ENCODE measurements at regions not wholly inside any gene's neighbourhood (a gene's known extent, or its start where the extent isn't known, plus 50 kb on each side); places are given as distances from the start of the nearest gene placed in this dataset.

DNA sequence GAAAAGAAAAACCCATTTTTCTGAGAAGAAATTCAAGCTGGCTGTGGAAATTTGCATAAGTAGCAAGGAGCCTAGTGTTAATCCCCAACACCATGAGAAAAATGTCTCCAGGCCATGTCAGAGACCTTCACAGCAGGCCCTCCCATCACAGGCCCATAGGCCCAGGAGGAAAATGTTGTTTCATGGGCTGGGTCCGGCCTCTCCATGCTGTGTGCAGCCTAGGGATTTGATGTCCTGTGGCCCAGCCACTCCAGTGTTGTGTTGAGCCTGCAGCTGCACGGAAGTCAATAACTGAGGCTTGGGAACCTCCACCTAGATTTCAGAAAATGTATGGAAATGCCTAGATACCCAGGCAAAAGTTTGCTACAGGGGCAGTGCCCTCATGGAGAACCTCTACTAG lies 432.2 kb downstream of the IPO8 start:
- TF ChIP-seq CTCF (conservative IDR thresholded peaks at IDR 0.05; ENCODE audit: low read depth, low read length) (no peak), MAFK (IDR thresholded peaks at IDR 0.05; ENCODE audit: low read depth, low read length) (no peak), USF2 (IDR thresholded peaks at IDR 0.05; ENCODE audit: low read depth, low read length) (no peak), MAZ (IDR thresholded peaks at IDR 0.05; ENCODE audit: borderline replicate concordance, low read depth, low read length) (no peak)
- TF ChIP-seq, protein P1, sequence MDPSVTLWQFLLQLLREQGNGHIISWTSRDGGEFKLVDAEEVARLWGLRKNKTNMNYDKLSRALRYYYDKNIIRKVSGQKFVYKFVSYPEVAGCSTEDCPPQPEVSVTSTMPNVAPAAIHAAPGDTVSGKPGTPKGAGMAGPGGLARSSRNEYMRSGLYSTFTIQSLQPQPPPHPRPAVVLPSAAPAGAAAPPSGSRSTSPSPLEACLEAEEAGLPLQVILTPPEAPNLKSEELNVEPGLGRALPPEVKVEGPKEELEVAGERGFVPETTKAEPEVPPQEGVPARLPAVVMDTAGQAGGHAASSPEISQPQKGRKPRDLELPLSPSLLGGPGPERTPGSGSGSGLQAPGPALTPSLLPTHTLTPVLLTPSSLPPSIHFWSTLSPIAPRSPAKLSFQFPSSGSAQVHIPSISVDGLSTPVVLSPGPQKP (IDR thresholded peaks at IDR 0.05; ENCODE audit: borderline replicate concordance, low read depth, low read length) = no peak
